GM12801 (cell line): ENCODE measurements at regions not wholly inside any gene's neighbourhood (a gene's known extent, or its start where the extent isn't known, plus 50 kb on each side); places are given as distances from the start of the nearest gene placed in this dataset.

ENCODE experiments used
- CTCF ChIP-seq: IDR thresholded peaks from one replicate; pipeline ENCODE4 v1.5.1; 2011; ENCODE audit warnings: control low read depth; ENCODE audit not compliant: insufficient read length; ENCODE audit errors: extremely low read depth

GRCh38 chr3:82093641-82094040 is 332.2 kb upstream of the GBE1 start:
- TF ChIP-seq CTCF, result no peak

- TF ChIP-seq CTCF, result no peak
Observed at GRCh38 chr3:82088749-82089148, 327.3 kb upstream of the GBE1 start.

- no peak for TF ChIP-seq CTCF
Observed at GRCh38 chr3:82087958-82088357, 326.5 kb upstream of the GBE1 start.

- no peak for TF ChIP-seq CTCF
Observed at GRCh38 chr3:82085851-82086475, 324.5 kb upstream of the GBE1 start.

GRCh38 chr3:82085356-82085755 is 323.9 kb upstream of the GBE1 start:
- TF ChIP-seq CTCF, result no peak

GRCh38 chr3:82084824-82085223 is 323.4 kb upstream of the GBE1 start:
- no peak for TF ChIP-seq CTCF

GRCh38 chr3:82082796-82083195 is 321.4 kb upstream of the GBE1 start:
- TF ChIP-seq CTCF, result no peak

- TF ChIP-seq CTCF, result no peak
Observed at GRCh38 chr3:82081351-82081750, 319.9 kb upstream of the GBE1 start.
